ENCODE measurements at regions not wholly inside any gene's neighbourhood (a gene's known extent, or its start where the extent isn't known, plus 50 kb on each side); places are given as distances from the start of the nearest gene placed in this dataset.

- DNase-seq: no peak
These were observed 340.9 kb downstream of the BUD13 start for GRCh38 chr11:116431842-116432241.

- no peak for DNase-seq
These were observed 344.2 kb downstream of the BUD13 start for GRCh38 chr11:116428638-116428975.

GRCh38 chr11:116427903-116428637, 344.7 kb downstream of the BUD13 start:
- no peak for DNase-seq

DNA sequence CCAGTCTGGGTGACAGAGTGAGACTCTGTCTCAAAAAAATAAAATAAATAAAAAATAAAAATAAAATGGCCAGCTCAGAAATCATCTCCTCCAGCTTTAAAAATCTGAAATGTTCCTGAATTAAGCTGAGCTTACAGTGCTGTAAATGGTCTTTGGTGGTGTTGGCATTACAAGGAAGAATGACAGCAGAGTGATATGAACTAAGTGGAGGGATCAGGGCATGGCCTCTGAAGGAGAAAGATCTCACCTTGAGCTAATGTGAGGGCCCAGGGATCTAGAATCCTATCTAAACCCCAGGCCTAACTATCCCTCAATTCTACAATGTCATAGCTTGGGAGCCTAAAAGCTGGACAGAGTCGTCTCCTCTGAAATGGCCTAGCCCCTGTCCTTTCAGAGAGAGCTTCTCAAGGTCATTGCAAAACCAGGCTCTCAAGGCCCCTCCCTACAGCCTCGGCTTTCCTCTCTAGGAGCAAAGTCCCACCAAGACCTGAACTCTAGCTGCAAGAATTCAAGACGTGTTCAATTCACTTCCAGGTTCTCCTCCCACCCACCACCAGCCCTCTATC, 345.4 kb downstream of the BUD13 start:
- no peak for DNase-seq

DNA sequence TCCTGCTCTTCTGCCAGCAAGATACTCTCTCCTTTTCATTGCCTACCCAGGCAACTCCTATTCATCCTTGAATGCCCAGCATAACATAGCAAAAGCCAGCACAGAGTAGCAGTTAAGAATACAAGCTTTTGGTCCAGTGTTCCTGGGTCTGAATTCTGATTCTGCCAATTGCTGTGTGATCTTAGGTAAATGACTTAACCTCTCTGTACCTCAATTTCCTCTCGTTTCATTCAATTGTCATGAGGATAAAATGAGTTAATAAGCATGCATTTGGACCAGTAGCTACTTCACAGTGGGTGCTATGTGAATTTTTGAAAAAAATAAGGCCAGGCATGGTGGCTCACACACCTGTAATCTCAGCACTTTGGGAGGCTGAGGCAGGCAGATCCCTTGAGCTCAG, 346.0 kb downstream of the BUD13 start:
- no peak for DNase-seq

DNA sequence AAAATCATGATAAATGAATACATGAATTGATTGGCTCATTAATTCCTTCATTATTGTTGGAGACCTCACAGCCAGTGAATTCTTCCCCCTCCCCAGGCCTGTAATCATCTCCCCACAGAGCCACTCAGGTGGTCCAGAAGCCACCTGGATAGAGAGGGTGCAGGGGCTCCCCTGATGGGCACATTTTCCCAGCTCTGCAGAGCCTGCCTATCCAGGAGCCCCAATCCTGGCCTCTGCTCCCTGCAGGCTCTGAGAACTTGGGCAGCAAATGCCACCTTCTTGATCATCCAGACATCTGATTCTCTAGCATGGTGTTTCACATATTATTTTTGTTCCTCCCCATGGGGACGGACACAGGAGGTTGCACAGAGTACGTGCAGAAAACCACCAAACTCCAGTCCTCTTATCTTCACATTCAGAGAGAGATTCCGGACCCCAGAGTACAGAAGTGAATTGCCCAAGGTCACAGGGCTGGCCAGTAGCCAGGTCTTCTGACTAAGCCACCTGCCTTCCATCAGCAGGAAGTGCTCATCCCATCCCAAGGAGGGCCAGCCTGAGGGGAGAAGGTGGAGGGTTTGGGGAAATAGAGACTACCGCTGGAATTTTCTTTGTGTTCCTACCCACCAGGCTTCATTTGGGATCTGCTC, 348.0 kb downstream of the BUD13 start:
- no peak for DNase-seq

GRCh38 chr11:116422956-116423600, 349.7 kb downstream of the BUD13 start:
- DNase-seq: no peak

GRCh38 chr11:116422556-116422955, 350.2 kb downstream of the BUD13 start:
- no peak for DNase-seq

- no peak for DNase-seq
These were observed 351.1 kb downstream of the BUD13 start for GRCh38 chr11:116421529-116422185.

DNA sequence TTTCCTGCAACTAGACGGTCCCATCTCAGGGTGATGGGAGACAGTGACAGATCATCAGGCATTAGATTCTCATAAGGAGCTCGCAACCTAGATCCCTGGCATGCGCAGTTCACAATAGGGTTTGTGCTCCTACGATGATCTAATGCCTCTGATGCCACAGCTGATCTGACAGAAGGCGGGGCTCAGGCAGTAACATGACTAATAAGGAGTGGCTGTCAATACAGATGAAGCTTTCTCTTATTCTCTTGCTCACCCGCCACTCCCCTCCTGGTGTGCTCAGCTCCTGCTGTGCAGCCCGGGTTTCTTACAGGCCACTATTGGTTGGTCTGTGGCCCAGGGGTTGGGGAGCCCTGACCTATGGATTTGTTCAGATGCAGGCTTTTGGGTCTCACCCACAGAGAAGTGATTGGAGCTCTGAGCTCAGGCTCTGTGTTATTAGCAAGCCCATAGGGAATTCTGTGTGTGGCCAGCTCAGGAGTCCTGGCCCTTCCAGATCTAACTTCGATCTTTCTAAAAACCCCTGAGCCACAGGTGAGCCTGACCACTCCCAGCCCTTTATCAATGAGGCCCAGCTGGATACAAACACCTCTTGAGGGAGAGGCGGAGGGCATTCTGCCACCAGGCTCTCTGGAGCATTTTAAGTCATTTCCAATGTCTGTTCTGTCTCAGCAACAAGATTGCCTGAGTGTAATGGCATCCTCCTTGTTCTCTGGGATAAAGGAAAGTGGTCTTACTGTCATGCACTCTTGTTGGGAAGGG, 351.8 kb downstream of the BUD13 start:
- DNase-seq: no peak

DNA sequence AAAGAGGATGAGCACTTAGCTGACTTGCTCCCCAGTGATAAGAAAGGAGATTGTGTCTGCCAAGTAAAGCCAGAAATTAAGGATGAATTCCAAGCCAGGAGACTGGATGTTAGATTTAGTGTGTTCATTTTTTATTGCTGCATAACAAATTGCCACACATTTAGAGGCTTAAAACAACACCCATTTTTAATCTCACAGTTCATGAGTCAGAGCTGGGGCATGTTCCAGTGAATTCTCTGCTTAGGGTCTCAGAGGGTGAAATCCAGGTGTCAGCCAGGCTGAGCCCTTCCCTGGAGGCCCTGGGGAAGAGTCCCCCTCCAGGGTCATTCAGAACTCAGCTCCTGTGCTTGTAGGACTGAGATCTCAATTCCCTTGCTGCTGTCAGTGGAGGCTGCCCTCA, 352.8 kb downstream of the BUD13 start:
- DNase-seq: no peak

DNA sequence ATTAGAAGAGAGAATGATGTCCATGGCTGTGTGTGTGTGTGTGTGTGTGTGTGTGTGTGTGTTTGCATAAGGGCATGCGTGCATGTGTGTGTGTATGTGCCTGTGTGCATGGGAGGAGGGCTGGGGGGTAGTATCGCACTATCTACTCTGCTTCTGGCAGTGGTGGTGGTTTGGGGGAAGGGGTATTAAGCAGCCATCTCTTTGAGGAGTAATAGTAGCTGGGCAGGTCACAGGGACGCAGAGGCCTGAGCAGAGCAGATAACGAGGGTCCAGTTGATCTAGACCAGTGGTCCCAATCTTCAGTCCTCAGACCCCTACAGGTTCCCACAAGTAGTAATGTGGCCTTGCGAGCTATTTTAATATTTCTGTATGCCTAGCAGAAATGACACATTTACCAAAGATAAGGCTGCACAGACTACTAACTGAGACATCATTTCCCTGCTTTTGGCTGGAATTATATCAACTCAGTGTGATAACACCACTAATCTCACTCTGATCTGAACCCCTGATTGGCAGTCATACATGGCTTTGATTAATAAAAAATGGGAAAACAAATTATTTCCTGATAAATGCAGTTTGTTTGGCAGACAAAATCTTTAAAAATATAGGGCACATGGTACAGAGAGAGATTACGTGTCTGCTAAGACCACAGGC, 354.3 kb downstream of the BUD13 start:
- no peak for DNase-seq

- DNase-seq: no peak
These were observed 355.9 kb downstream of the BUD13 start for GRCh38 chr11:116416852-116417251.

DNA sequence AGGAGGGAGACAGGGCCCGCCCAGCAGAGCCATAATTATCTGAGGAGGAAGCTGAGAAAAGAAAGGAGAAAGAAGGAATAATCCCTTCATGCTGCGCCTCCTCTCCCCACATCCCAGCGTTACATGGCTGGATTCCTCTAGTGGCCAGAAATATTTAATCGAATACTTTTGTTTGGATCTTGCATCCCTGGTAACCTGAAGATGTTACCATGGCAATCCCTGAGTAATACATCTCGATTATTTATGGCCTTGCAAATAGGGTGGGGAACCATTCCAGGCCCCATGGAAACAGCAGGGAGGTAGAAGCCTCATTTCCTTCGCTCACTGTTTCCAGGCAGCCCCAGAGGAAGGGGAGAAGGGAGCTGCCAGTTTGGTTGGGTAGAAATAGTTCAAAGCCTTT, 357.7 kb downstream of the BUD13 start:
- DNase-seq: no peak

GRCh38 chr11:116414357-116414880, 358.4 kb downstream of the BUD13 start:
- DNase-seq: no peak

DNA sequence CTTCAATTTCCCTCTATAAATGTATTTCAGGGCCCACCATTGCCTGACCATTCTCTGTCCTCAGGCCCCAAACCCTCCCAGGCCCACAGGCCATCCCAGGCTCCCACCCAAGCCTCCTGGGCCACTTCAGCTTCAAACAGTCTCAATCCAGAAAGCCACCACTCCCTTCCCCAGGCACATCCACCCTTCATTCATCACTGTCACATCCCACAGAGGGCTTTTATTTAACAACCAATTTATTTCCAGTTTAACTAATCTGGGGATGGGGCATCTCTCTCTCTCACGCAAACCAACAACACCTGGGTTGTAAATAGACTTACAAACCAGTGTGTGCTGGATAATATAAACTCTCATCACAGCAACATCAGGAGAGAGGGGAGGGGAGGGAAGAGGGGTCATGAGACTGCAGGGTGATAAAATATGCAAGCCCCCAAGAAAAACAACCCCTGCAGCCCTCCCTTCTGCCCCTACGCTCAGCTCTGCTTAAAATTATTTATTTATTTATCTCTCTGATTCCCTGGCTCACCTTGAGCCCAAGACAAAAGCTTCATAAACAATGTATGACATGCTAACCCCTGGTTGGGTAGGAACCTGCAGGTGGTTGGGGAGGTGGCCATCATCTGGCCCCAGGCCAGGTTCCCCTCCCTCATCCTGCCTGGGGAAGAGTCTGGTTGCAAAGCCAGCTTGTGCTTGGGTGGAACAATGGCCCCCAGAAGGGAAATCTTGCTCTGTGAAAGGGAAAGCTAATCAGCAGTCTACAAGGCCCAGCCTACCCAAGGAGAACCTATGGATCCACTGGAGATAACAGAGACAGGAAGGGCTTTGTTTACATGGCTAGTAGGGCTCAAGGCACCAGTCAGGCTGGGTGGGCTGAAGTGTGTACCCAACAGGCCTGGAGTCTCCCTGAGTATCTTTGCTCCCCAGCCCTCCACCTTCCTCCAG, 359.2 kb downstream of the BUD13 start:
- no peak for DNase-seq

DNA sequence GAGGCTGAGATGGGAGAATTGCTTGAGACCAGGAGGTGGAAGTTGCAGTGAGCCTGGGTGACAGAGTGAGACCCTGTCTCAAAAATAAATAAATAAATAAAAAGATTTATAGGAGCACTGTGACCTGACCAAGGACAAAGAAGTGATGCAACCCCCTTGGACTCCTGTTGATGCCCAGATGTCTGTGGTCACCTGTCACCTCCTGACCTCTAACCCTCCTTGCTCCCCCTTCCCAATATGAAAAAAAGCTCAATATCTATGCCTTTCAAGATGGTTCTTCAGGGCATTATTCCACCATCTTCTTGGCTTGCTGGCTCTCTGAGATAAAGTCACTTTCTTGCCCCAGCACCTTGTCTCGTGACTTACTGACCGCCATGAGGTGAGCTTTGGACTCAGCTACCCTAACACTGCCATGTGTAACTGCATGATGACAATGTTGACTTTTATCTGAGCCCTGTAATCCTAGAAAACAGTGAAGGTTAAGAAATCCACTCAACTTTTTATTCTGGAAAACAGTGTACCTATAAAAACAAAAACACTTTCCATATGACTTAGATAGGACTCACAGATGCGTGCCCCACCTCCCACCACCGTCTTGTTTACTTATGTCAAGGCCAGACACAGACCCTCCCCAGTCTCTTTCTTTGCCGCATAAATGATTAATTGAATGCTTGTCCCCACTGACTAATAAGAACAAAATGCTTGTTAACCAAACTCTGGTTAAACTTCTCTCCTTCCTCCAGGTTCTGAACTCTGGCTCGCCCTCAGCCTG, 360.5 kb downstream of the BUD13 start:
- DNase-seq: no peak

DNA sequence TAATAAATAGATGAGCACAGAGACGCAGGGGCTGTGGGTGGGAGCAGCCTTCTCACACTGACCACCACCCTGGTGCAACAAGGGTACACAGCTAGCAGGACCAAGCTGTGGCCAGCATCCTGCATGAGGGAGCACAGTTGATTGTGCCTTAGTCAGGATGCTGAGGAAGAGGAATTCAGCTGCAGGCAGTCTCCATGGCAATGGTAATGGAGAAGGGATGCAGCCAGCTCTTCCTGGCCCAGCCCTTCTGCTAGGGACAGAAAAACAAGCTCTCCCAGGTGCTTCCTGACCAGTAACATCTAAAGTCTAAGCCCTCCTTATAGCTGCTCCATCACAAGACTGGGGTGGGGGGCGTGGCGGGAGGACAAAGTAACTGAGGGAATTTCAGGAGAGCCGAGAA, 363.5 kb downstream of the BUD13 start:
- no peak for DNase-seq

DNA sequence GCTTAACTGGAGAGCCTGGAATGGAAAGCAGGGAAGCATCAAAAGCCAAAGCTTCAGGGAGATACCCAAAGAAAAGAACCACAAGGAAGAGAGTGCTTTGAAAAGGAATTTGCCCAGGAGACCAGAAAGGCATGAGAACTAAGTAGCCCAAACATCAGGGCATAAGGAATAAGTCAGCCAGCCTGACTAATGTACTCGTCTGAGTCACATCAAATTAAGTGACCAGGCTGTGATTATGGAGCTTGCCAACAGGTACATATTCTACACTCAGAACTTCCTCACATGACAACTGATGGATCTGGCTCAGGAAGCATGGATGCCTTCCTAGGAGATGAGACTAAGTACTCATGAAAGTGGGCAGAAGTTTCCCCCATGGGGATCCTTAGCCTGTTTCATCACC, 366.7 kb downstream of the BUD13 start:
- DNase-seq: no peak

GRCh38 chr11:116404462-116404798, 368.4 kb downstream of the BUD13 start:
- no peak for DNase-seq
